Tibial nerve (tissue), 4 donors: ENCODE measurements at regions not wholly inside any gene's neighbourhood (a gene's known extent, or its start where the extent isn't known, plus 50 kb on each side); places are given as distances from the start of the nearest gene placed in this dataset.

Source experiments
- DNase-seq, 2 donors: peaks; one replicate each; pipeline ENCODE4 v3.0.0-alpha.2; 2019; ENCODE audit warnings: low spot score in 2 of 2
- H3K27ac ChIP-seq, 4 donors: fragments of 200-600 bp; sonication (generic) in 3 of 4; one replicate each; pipeline ENCODE4 v1.5.1; 2017 to 2019; ENCODE audit warnings: mild to moderate bottlenecking in 1 of 4
- H3K27me3 ChIP-seq, 2 donors: fragments of 200-600 bp; sonication (generic) in 1 of 2; one replicate each; pipeline versions ENCODE4 v1.5.1 to v1.6.0; 2017 to 2019
- H3K36me3 ChIP-seq, 3 donors: fragments of 200-600 bp; sonication (generic); one replicate each; pipeline ENCODE4 v1.5.1; 2018 to 2019
- H3K4me1 ChIP-seq, 4 donors: fragments of 200-600 bp; sonication (generic) in 3 of 4; one replicate each; pipeline ENCODE4 v1.5.1; 2017 to 2019
- H3K4me3 ChIP-seq, 4 donors: fragments of 200-600 bp; sonication (generic) in 3 of 4; one replicate each; pipeline ENCODE4 v1.5.1; 2017 to 2019; ENCODE audit warnings: mild to moderate bottlenecking in 1 of 4, moderate library complexity in 1 of 4
- H3K9me3 ChIP-seq, 4 donors: fragments of 200-600 bp; sonication (generic) in 3 of 4; one replicate each; pipeline ENCODE4 v1.5.1; 2017 to 2019
- CTCF ChIP-seq, 5 experiments: fragments of 200-600 bp in 3 of 5; fragments of 450-650 bp in 2 of 5; sonication (generic) in 3 of 5; IDR thresholded peaks; one replicate each; pipeline ENCODE4 v1.5.1; 2016 to 2019; ENCODE audit warnings: antibody characterized with exemption in 5 of 5, mild to moderate bottlenecking in 3 of 5, moderate library complexity in 2 of 5
- EP300 ChIP-seq, 2 donors: sonication (generic); formaldehyde crosslinking; IDR thresholded peaks; one replicate each; pipeline ENCODE4 v1.6.1; 2017; ENCODE audit warnings: antibody characterized with exemption in 2 of 2, mild to moderate bottlenecking in 1 of 2
- POLR2A ChIP-seq, 2 donors: fragments of 450-650 bp; IDR thresholded peaks; one replicate each; pipeline ENCODE4 v1.6.1; 2017; ENCODE audit warnings: antibody characterized with exemption in 2 of 2, mild to moderate bottlenecking in 2 of 2, moderate library complexity in 2 of 2
- WGBS, 2 donors: methylation state at CpG; one replicate each; pipeline ENCODE4 v1.1.5; 2018; 5-methylcytosine and 5-hydroxymethylcytosine counted together

GRCh38 chr12:41943671-41944070 lies 201.0 kb downstream of the GXYLT1 start:
- no peak for DNase-seq
- no peak overlapping the region for H3K4me3 ChIP-seq
- H3K9me3 ChIP-seq, result peaks cover 0 to 14% (median 0%) of the 10 kb centered on the region in 4 donors
- H3K27ac ChIP-seq, result no peak overlapping the region
- H3K4me1 ChIP-seq, result no peaks in the 10 kb centered on the region
- H3K36me3 ChIP-seq, result no peaks in the 10 kb centered on the region
- TF ChIP-seq EP300 (IDR thresholded peaks at IDR 0.05), result no peak
- no peak for TF ChIP-seq POLR2A (IDR thresholded peaks at IDR 0.05)
- TF ChIP-seq CTCF (IDR thresholded peaks at IDR 0.05), result no peak
- no peaks in the 10 kb centered on the region for H3K27me3 ChIP-seq

- no peak for DNase-seq
- H3K27ac ChIP-seq, result no peak overlapping the region
- no peaks in the 10 kb centered on the region for H3K4me1 ChIP-seq
- no peaks in the 10 kb centered on the region for H3K36me3 ChIP-seq
- no peaks in the 10 kb centered on the region for H3K27me3 ChIP-seq
- no peak overlapping the region for H3K4me3 ChIP-seq
- H3K9me3 ChIP-seq, result peaks cover 0 to 14% (median 0%) of the 10 kb centered on the region in 4 donors
- TF ChIP-seq CTCF (IDR thresholded peaks at IDR 0.05), result no peak
- TF ChIP-seq EP300 (IDR thresholded peaks at IDR 0.05), result no peak
- TF ChIP-seq POLR2A (IDR thresholded peaks at IDR 0.05), result no peak
These were observed 202.3 kb downstream of the GXYLT1 start for GRCh38 chr12:41942354-41942753.

- TF ChIP-seq POLR2A (IDR thresholded peaks at IDR 0.05) (no peak), CTCF (IDR thresholded peaks at IDR 0.05) (no peak), EP300 (IDR thresholded peaks at IDR 0.05) (no peak)
- WGBS, 2 donors, result 56 to 59% methylated on average over 2 of the region's 2 CpGs
- Histone ChIP-seq H3K4me1 (no peaks in the 10 kb centered on the region), H3K9me3 (peaks cover 0 to 10% (median 0%) of the 10 kb centered on the region in 4 donors), H3K4me3 (no peak overlapping the region), H3K27me3 (no peaks in the 10 kb centered on the region), H3K27ac (no peak overlapping the region), H3K36me3 (no peaks in the 10 kb centered on the region)
- no peak for DNase-seq
These were observed 203.6 kb downstream of the GXYLT1 start for GRCh38 chr12:41941079-41941478.

GRCh38 chr12:41940571-41940970 lies 204.1 kb downstream of the GXYLT1 start:
- Histone ChIP-seq H3K9me3 (peaks cover 0 to 5% (median 0%) of the 10 kb centered on the region in 4 donors), H3K4me1 (no peaks in the 10 kb centered on the region), H3K4me3 (no peak overlapping the region), H3K36me3 (no peaks in the 10 kb centered on the region), H3K27ac (no peak overlapping the region), H3K27me3 (no peaks in the 10 kb centered on the region)
- 76 to 79% methylated on average over 1 of the region's 1 CpG for WGBS, 2 donors
- TF ChIP-seq CTCF (IDR thresholded peaks at IDR 0.05) (no peak), EP300 (IDR thresholded peaks at IDR 0.05) (no peak), POLR2A (IDR thresholded peaks at IDR 0.05) (no peak)
- DNase-seq, result no peak

- H3K4me1 ChIP-seq, result peaks cover 0 to 4% (median 0%) of the 10 kb centered on the region in 4 donors
- H3K27ac ChIP-seq, result no peak overlapping the region
- no peak overlapping the region for H3K4me3 ChIP-seq
- no peak for DNase-seq
- no peaks in the 10 kb centered on the region for H3K9me3 ChIP-seq
- TF ChIP-seq POLR2A (IDR thresholded peaks at IDR 0.05) (no peak), CTCF (IDR thresholded peaks at IDR 0.05) (no peak), EP300 (IDR thresholded peaks at IDR 0.05) (no peak)
- no peaks in the 10 kb centered on the region for H3K36me3 ChIP-seq
- WGBS, 2 donors, result 48 to 49% methylated on average over 5 of the region's 5 CpGs
- no peaks in the 10 kb centered on the region for H3K27me3 ChIP-seq
These were observed 208.3 kb downstream of the GXYLT1 start for GRCh38 chr12:41936333-41936732.
